UCSD-AML1 (cell line): ENCODE measurements at regions not wholly inside any gene's neighbourhood (a gene's known extent, or its start where the extent isn't known, plus 50 kb on each side); places are given as distances from the start of the nearest gene placed in this dataset.
"Not testable (repeated sequence)": the region's sequence is repeated elsewhere in the genome, so short reads cannot be mapped to it uniquely, and the experiment has no call there.

Experiments
- DNase-seq: peaks from one replicate; lab custom pipeline; 2025; ENCODE audit not compliant: unreplicated experiment; lab: John Stamatoyannopoulos, UW

DNA sequence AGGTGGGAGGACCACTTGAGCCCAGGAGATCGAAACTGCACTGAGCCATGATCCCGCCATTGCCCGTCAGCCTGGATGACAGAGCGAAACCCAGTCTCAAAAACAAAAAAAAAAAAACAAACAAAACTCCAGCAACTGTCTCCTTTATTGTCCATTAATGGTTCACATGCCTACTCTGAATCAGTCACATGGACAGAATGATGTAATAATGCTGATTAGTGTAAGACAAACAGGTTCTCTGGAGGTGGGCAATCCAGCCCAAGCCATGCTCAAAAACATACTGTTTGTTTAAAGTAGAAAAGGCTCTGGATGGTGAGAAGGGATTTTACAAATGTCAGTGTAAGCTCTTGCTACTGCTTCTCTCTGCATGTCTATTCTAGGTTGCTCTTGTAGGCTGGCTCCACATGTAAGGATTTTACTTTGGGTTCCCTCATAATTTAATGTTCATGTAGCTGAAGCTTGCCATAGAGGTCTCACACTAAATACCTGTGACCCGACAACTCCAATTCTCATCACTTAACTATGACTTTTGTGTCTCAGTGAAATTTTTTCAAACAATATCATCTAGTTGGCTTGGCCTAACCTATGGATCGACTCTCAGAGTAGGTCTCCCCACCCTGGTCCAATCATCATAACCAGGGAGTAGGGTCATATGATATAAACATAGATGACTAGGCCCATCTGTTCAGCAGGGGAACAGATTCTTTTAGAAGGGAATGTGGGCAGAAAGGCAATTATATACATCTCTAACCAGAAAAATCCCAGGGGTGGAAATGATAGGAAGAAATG lies 83.9 kb upstream of the SLC39A10 start:
- no peak for DNase-seq

GRCh38 chr2:195570329-195570728 lies 86.7 kb upstream of the SLC39A10 start:
- DNase-seq, result no peak

- no peak for DNase-seq
These were observed 87.8 kb upstream of the SLC39A10 start for GRCh38 chr2:195569255-195569654.

DNA sequence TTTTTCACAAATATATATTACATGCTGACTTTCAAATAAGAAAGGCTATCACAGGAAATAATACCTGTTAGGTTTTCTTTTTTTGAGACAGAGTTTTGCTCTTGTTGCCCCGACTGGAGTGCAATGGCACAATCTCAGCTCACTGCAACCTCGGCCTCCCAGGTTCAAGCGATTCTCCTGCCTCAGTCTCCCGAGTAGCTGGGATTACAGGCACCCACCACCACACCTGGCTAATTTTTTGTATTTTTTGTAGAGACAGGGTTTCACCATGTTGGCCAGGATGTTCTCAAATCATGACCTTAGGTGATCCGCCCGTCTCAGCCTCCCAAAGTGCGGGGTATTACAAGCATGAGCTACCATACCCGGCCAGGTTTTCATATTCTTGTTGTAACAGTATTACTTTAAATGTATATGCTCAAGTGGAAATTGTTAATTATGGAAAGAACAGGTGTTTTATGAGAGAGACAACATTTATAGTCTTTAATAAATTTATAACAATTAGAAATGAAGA lies 92.3 kb upstream of the SLC39A10 start:
- not testable (repeated sequence) for DNase-seq

- no peak for DNase-seq
These were observed 93.0 kb upstream of the SLC39A10 start for GRCh38 chr2:195563857-195564512.

GRCh38 chr2:195562570-195563566 lies 94.2 kb upstream of the SLC39A10 start:
- no peak for DNase-seq

DNA sequence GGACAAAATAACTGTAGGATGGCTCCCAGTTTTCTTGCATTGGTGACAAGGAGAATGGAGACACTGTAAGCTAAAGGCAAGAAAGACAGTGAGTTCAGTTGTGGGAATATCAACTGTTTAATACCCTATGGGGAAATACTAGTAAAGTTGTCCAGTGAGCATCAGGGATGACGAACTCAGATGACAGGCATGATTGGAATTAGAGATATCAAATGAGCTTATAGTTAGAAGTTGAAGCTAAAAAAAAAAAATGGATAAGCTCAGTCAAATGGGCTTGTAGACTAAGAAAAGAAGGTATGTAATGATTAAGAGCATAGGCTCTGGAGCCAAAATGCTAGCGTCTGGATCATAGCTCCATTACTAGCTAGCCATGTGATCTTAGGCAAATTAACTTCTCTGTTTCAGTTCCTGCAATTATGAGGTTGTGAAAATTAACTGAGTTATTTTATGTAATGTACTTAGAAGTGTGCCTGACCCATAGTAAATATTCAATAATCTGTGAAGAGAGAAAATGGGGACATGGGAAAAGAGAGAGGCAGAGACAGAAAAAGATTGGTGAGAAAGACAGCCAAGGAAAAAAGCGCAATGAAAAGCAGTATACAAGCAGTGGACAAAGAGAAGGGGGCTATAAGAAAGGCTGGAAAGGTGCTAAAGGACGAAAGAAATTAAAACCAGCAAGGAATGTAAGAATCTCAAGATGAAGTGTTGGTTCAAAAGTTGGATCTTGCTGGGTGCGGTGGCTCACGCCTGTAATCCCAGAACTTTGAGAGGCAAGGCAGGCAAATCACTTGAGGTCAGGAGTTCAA lies 95.7 kb upstream of the SLC39A10 start:
- no peak for DNase-seq

GRCh38 chr2:195560209-195560895 lies 96.7 kb upstream of the SLC39A10 start:
- DNase-seq, result no peak

DNA sequence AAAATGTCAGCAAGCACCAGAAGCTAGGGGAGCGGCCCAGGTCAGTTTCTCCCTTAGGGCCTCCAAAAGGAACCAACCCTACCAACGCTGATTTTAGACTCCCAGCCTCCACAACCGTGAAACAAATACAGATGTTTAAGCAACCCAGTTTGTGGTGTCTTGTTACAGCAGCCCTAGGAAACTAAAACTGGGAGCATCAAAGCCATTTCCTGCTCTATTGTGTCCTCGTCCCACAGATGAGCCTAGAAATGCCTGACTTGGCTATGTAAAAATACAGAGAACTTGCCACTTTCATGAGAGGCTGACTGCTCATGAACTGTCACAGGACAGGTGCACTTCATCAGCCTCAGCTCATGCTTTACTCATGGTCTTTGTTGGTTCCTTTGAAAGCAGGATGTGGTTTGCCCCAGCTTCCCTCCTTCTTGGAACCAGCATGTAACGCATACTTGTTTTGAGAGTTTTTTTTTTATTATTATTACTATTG lies 97.6 kb upstream of the SLC39A10 start:
- DNase-seq, result peak; percentile 57

DNA sequence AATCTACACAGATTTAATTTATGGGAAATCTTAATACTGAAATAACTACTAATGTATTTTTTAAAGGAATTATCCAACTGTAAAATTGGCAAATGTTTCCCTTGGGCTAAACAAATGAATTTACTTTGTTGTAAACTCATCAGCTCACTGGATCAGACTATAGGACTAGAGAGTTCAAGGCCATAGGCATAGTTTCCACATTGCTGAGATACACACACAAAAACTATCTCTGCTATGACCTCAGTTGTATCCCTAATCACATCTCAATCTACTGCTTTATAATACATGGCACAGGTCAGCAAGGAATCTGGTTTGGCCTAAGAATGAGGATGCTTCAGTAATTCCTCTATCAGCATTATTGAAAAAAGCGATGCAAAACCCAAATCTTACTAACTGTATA lies 101.1 kb upstream of the SLC39A10 start:
- DNase-seq, result no peak

GRCh38 chr2:195552581-195552980 lies 104.4 kb upstream of the SLC39A10 start:
- no peak for DNase-seq

DNA sequence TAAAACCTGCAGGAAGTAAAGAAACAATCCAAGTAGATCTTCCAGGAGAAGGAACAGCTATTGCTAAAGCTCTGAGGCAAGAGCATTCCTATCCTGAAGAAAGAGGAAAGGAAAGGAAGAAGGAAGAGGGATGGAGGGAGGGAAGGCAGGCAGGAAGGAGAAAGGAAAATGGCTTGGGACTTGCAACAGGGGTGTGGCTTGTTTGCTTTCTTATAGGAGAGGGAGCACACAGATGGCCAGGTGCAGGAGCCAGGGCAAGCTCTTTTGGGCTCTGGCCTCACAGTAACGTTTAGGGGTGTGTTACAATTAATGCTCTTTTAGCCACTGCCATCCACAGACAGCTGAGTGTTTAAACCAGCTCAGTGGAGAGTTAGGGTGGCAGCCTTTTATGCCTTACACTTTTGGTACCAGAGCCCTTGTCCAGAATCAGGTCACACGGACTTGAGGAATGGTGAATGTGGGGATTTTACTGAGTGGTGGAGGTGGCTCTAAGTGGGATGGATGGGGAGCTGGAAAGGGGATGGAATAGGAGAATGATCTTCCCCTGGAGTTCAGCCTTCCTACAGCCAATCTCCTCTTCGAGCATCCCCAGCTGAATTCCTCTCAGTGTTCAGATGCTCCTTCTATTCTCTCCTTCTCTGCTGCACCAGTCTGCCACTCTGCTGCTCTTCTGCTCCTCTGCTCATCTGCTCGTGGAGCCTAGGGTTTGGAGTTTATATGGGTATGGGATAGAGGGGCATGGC lies 108.7 kb upstream of the SLC39A10 start:
- DNase-seq, result no peak

DNA sequence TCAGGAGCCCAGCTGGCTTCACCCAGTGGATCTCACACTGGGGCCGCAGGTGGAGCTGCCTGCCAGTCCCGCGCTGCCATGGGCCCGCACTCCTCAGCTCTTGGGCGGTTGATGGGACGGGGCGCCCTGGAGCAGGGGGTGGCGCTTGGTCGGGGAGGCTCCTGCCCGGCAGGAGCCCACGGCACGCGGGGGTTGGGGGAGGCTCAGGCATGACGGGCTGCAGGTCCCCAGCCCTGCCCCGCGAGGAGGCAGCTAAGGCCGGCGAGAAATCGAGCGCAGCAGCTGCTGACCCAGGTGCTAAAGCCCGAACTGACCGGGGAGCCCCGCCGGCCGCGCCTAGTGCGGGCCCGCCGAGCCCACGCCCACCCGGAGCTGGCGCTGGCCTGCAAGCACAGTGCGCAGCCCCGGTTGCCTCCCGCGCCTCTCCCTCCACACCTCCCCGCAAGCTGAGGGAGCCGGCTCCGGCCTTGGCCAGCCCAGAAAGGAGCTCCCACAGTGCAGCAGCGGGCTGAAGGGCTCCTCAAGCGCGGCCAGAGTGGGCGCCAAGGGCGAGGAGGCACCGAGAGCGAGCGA lies 109.7 kb upstream of the SLC39A10 start:
- DNase-seq, result not testable (repeated sequence)

GRCh38 chr2:195545811-195546210 lies 111.2 kb upstream of the SLC39A10 start:
- DNase-seq, result no peak

- DNase-seq, result no peak
These were observed 112.8 kb upstream of the SLC39A10 start for GRCh38 chr2:195543902-195544894.

GRCh38 chr2:195543063-195543462 lies 114.0 kb upstream of the SLC39A10 start:
- DNase-seq, result no peak

DNA sequence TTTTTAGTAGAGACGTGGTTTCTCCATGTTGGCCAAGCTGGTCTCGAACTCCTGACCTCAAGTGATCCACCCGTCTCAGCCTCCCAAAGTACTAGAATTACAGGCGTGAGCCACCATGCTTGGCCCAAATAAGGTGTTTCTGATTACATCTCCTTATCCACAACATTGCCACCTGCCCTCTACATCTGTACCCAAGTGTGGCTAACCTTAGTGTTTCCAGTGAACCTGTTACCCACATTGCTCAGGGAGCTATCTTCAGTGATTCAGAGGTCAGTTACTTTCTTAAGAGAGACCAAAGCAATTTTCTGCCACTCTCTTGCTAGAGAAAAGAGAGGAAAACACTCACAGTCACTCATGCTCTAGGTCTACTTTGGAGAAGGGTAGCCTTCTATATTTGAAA lies 115.0 kb upstream of the SLC39A10 start:
- no peak for DNase-seq
